HCT116 (cell line): ENCODE measurements at regions not wholly inside any gene's neighbourhood (a gene's known extent, or its start where the extent isn't known, plus 50 kb on each side); places are given as distances from the start of the nearest gene placed in this dataset.

Experiments used
- ATAC-seq: fragments of 200-7000 bp; cut with Tn5 transposase; 2 replicates; pipeline ENCODE4 v1.9.1; 2020; ENCODE audit warnings: mild to moderate bottlenecking, moderate library complexity
- BruUV-seq: library from RNA; stranded (reverse); fragments of 400-500 nt; replicated peaks from 2 replicates; lab custom pipeline; 2021; lab: Mats Ljungman, UMichigan
- CTCF ChIA-PET: fragments of 300-600 bp; sonication (Branson Sonifier 250); formaldehyde crosslinking; loops from one replicate; lab custom pipeline; 2021; ENCODE audit warnings: antibody characterized with exemption; lab: Charles Lee
- POLR2A ChIA-PET: fragments of 300-600, 350-600 bp; sonication (Branson Sonifier 250); formaldehyde crosslinking; loops from one replicate; lab custom pipeline; 2021; ENCODE audit warnings: antibody characterized with exemption; lab: Charles Lee
- RAD21 ChIA-PET, 2 experiments: fragments of 300-600 bp; sonication (Branson Sonifier 250); formaldehyde crosslinking; loops; one replicate each; lab custom pipeline; 2023; ENCODE audit warnings: low total read pairs in 2 of 2; ENCODE audit not compliant: uncharacterized antibody in 2 of 2, unreplicated experiment in 2 of 2, low non-redundant PET in 1 of 2; lab: Charles Lee
- DNase-seq: peaks from one replicate; pipeline ENCODE4 v3.0.0-alpha.2; 2010; ENCODE audit warnings: low read depth, low spot score
- H2AFZ ChIP-seq: fragments of 200-600 bp; shearing (Covaris generic), sonication (generic); 2 replicates; pipeline ENCODE4 v1.6.1; 2017; ENCODE audit warnings: low read depth, mixed run types, mixed read lengths, antibody characterized with exemption, low read length; ENCODE audit not compliant: poor library complexity, severe bottlenecking
- H3K27ac ChIP-seq: 2 replicates; pipeline ENCODE4 v1.5.1; 2012; ENCODE audit warnings: low read depth, low read length
- H3K27me3 ChIP-seq: fragments of 200-600 bp; sonication (generic); 2 replicates; pipeline ENCODE4 v1.6.1; 2016; ENCODE audit warnings: mixed run types, low read length, mixed read lengths; ENCODE audit not compliant: insufficient read depth
- H3K36me3 ChIP-seq, 2 experiments: fragments of 200-500 bp in 1 of 2; fragments of 200-600 bp in 1 of 2; sonication (Bioruptor generic) in 1 of 2; sonication (generic) in 1 of 2; 2 replicates each; pipeline versions ENCODE4 v1.5.1 to v1.6.1; 2014 to 2016; ENCODE audit warnings: low read length in 2 of 2, inconsistent platforms in 1 of 2, mixed read lengths in 1 of 2, mixed run types in 1 of 2; ENCODE audit not compliant: insufficient read depth in 2 of 2, control insufficient read depth in 1 of 2
- H3K4me1 ChIP-seq, 2 experiments: fragments of 200-600 bp in 1 of 2; sonication (generic) in 1 of 2; 2 replicates each; pipeline versions ENCODE4 v1.5.1 to v1.6.1; 2012 to 2017; ENCODE audit warnings: low read length in 2 of 2, inconsistent platforms in 1 of 2, mild to moderate bottlenecking in 1 of 2, mixed read lengths in 1 of 2, mixed run types in 1 of 2, moderate library complexity in 1 of 2; ENCODE audit not compliant: insufficient read depth in 2 of 2, control insufficient read depth in 1 of 2
- H3K4me2 ChIP-seq: fragments of 200-600 bp; sonication (generic); 2 replicates; pipeline ENCODE4 v1.6.1; 2017; ENCODE audit warnings: mixed run types, low read length, mixed read lengths
- H3K4me3 ChIP-seq, 2 experiments: fragments of 200-600 bp in 1 of 2; sonication (generic) in 1 of 2; replicated peaks in 1 of 2; 2 replicates each; pipeline ENCODE4 v1.5.1; 2011 to 2016; ENCODE audit warnings: low read length in 2 of 2, control low read depth in 1 of 2, low read depth in 1 of 2, mild to moderate bottlenecking in 1 of 2, mixed read lengths in 1 of 2, mixed run types in 1 of 2
- H3K79me2 ChIP-seq: fragments of 200-600 bp; sonication (generic); 2 replicates; pipeline ENCODE4 v1.6.1; 2017; ENCODE audit warnings: mild to moderate bottlenecking, mixed run types, low read length, moderate library complexity, mixed read lengths; ENCODE audit not compliant: insufficient read depth
- H3K9ac ChIP-seq: fragments of 200-600 bp; sonication (generic); 2 replicates; pipeline ENCODE4 v1.6.1; 2016; ENCODE audit warnings: low read length, mixed read lengths
- H3K9me2 ChIP-seq: fragments of 200-600 bp; sonication (generic), shearing (Covaris generic); 2 replicates; pipeline ENCODE4 v1.6.1; 2017; ENCODE audit warnings: mixed run types, mild to moderate bottlenecking, moderate library complexity; ENCODE audit not compliant: insufficient read depth
- H3K9me3 ChIP-seq, 2 experiments: fragments of 200-500 bp in 1 of 2; fragments of 200-600 bp in 1 of 2; sonication (Bioruptor generic) in 1 of 2; sonication (generic) in 1 of 2; 2 replicates each; pipeline ENCODE4 v1.6.1; 2014 to 2017; ENCODE audit warnings: low read length in 2 of 2, mixed read lengths in 2 of 2, inconsistent platforms in 1 of 2, low read depth in 1 of 2, mild to moderate bottlenecking in 1 of 2, mixed run types in 1 of 2, moderate library complexity in 1 of 2; ENCODE audit not compliant: control insufficient read depth in 1 of 2, insufficient read depth in 1 of 2
- H4K20me1 ChIP-seq: fragments of 200-600 bp; sonication (generic), shearing (Covaris generic); 2 replicates; pipeline ENCODE4 v1.6.1; 2017; ENCODE audit warnings: mixed run types, mild to moderate bottlenecking, moderate library complexity; ENCODE audit not compliant: insufficient read depth
- CBX3 ChIP-seq: IDR thresholded peaks from 2 replicates; pipeline ENCODE4 v1.6.1; 2012; ENCODE audit warnings: low read depth
- CEBPB ChIP-seq: IDR thresholded peaks from 2 replicates; pipeline ENCODE4 v1.6.1; 2012; ENCODE audit warnings: low read depth
- ELF1 ChIP-seq: IDR thresholded peaks from 2 replicates; pipeline ENCODE4 v1.6.1; 2012; ENCODE audit warnings: low read depth, borderline replicate concordance
- EZH2phosphoT487 ChIP-seq: fragments of 200-600 bp; IDR thresholded peaks from 2 replicates; pipeline ENCODE4 v1.6.1; 2018; ENCODE audit warnings: antibody characterized with exemption, borderline replicate concordance
- POLR2A ChIP-seq: IDR thresholded peaks from 2 replicates; pipeline ENCODE4 v1.7.0; 2011; ENCODE audit warnings: borderline replicate concordance; ENCODE audit not compliant: insufficient read depth, insufficient read length; ENCODE audit errors: extremely low read depth
- POLR2AphosphoS5 ChIP-seq: IDR thresholded peaks from 2 replicates; pipeline ENCODE4 v1.6.1; 2011; ENCODE audit warnings: mild to moderate bottlenecking, low read depth, low read length, moderate library complexity
- RAD21 ChIP-seq: IDR thresholded peaks from 2 replicates; pipeline ENCODE4 v1.6.1; 2012; ENCODE audit warnings: low read depth, mild to moderate bottlenecking
- SIN3A ChIP-seq: IDR thresholded peaks from 2 replicates; pipeline ENCODE4 v1.6.1; 2012; ENCODE audit warnings: low read depth
- SP1 ChIP-seq: IDR thresholded peaks from 2 replicates; pipeline ENCODE4 v1.6.1; 2012; ENCODE audit warnings: low read depth
- TCF7L2 ChIP-seq: IDR thresholded peaks from 2 replicates; pipeline ENCODE4 v1.7.0; 2011; ENCODE audit warnings: borderline replicate concordance, inconsistent platforms; ENCODE audit not compliant: insufficient read depth, insufficient read length; ENCODE audit errors: extremely low read depth
- YY1 ChIP-seq: IDR thresholded peaks from 2 replicates; pipeline ENCODE4 v1.6.1; 2011; ENCODE audit warnings: low read length, low read depth, moderate library complexity, mild to moderate bottlenecking; ENCODE audit not compliant: insufficient replicate concordance; ENCODE audit errors: extremely low read depth
- intact Hi-C: fragments of 100-400 bp; cut with micrococcal nuclease; formaldehyde crosslinking; loops from 2 replicates; pipeline ENCODE4 v1.10.0; 2022
- TF ChIP-seq, protein P1 (sequence below): IDR thresholded peaks from 2 replicates; pipeline ENCODE4 v1.6.1; 2012; ENCODE audit warnings: low read depth
- TF ChIP-seq, protein P2 (sequence below): IDR thresholded peaks from 2 replicates; pipeline ENCODE4 v1.6.1; 2011; ENCODE audit warnings: mild to moderate bottlenecking, low read length, moderate library complexity; ENCODE audit not compliant: insufficient replicate concordance; ENCODE audit errors: extremely low read depth

DNA sequence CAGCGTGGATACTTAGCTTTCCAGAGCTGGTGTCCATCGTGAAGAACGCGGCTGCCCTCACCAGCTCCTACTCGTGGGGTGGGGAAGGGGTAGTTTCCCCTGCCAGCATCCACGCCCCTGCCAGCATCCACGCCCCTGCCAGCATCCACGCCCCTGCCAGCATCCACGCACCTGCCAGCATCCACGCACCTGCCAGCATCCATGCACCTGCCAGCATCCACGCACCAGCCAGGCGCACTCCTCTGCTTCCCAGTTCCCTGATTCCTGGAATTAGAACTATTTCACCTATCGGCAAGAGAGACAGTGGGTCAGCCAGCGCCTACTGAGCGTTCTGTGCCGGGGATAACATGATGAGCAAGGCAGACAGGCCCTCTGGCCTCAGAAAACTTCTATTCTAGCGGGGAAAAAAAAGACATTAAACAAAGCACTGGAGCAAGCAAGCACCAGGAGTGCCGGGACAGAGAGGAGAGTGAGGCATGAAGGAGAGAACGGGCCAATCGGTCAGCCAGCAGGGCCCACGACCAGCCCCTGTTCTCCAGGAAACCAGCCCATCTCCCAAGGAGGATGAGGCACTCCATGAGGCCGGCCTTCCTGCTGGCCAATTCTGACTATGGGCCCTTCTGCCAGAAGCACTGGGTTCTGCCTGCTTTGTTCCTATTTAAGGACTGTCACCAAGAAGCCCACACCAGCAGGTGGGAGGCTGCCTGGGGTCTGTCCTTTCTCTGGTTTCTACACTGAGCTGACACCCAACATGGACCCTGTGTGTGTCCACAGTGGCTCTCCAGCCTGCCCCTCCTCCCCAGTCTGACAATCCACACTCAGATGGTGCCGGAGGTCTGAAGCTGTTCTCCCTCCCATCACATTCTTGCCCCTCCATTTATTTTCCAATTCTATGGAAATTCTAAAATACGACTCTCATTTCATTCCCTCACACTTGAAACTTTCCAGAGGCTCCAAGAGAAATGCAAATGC, 78.4 kb upstream of the SALL3 start:
- POLR2A ChIA-PET, result no interaction called here
- RAD21 ChIA-PET, result no interaction called here
- no peak overlapping the region for H3K4me2 ChIP-seq
- no peak for DNase-seq
- no peaks in the 10 kb centered on the region for H3K9me2 ChIP-seq
- H3K27me3 ChIP-seq, result peaks cover 12% of the 10 kb centered on the region; the same call in 1 of the 2 replicates
- H3K4me3 ChIP-seq, result no peak overlapping the region
- H2AFZ ChIP-seq, result no peak overlapping the region
- TF ChIP-seq CBX3 (no peak), TCF7L2 (no peak), RAD21 (no peak), POLR2AphosphoS5 (no peak), ELF1 (no peak), YY1 (no peak), CEBPB (no peak), SIN3A (no peak), SP1 (no peak), POLR2A (no peak), EZH2phosphoT487 (no peak)
- TF ChIP-seq, protein P1, sequence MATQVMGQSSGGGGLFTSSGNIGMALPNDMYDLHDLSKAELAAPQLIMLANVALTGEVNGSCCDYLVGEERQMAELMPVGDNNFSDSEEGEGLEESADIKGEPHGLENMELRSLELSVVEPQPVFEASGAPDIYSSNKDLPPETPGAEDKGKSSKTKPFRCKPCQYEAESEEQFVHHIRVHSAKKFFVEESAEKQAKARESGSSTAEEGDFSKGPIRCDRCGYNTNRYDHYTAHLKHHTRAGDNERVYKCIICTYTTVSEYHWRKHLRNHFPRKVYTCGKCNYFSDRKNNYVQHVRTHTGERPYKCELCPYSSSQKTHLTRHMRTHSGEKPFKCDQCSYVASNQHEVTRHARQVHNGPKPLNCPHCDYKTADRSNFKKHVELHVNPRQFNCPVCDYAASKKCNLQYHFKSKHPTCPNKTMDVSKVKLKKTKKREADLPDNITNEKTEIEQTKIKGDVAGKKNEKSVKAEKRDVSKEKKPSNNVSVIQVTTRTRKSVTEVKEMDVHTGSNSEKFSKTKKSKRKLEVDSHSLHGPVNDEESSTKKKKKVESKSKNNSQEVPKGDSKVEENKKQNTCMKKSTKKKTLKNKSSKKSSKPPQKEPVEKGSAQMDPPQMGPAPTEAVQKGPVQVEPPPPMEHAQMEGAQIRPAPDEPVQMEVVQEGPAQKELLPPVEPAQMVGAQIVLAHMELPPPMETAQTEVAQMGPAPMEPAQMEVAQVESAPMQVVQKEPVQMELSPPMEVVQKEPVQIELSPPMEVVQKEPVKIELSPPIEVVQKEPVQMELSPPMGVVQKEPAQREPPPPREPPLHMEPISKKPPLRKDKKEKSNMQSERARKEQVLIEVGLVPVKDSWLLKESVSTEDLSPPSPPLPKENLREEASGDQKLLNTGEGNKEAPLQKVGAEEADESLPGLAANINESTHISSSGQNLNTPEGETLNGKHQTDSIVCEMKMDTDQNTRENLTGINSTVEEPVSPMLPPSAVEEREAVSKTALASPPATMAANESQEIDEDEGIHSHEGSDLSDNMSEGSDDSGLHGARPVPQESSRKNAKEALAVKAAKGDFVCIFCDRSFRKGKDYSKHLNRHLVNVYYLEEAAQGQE, result no peak
- TF ChIP-seq, protein P2, sequence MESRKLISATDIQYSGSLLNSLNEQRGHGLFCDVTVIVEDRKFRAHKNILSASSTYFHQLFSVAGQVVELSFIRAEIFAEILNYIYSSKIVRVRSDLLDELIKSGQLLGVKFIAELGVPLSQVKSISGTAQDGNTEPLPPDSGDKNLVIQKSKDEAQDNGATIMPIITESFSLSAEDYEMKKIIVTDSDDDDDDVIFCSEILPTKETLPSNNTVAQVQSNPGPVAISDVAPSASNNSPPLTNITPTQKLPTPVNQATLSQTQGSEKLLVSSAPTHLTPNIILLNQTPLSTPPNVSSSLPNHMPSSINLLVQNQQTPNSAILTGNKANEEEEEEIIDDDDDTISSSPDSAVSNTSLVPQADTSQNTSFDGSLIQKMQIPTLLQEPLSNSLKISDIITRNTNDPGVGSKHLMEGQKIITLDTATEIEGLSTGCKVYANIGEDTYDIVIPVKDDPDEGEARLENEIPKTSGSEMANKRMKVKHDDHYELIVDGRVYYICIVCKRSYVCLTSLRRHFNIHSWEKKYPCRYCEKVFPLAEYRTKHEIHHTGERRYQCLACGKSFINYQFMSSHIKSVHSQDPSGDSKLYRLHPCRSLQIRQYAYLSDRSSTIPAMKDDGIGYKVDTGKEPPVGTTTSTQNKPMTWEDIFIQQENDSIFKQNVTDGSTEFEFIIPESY, result no peak
- no peaks in the 10 kb centered on the region for H4K20me1 ChIP-seq
- no peak for ATAC-seq
- no peaks in the 10 kb centered on the region for H3K4me1 ChIP-seq
- no peak overlapping the region for H3K27ac ChIP-seq
- no peak overlapping the region for H3K9ac ChIP-seq
- H3K9me3 ChIP-seq, result no peaks in the 10 kb centered on the region
- no peaks in the 10 kb centered on the region for H3K36me3 ChIP-seq
- CTCF ChIA-PET, result no interaction called here
- intact Hi-C loops, result no loop called here
- no peaks in the 10 kb centered on the region for H3K79me2 ChIP-seq
- BruUV-seq, result no TSS peak
